Muscle layer of colon (tissue), 2 donors: ENCODE measurements at regions not wholly inside any gene's neighbourhood (a gene's known extent, or its start where the extent isn't known, plus 50 kb on each side); places are given as distances from the start of the nearest gene placed in this dataset.

Experiments
- H3K27ac ChIP-seq: one replicate; pipeline ENCODE4 v1.7.0; 2013; ENCODE audit warnings: low read depth, mild to moderate bottlenecking, low read length, moderate library complexity
- H3K27me3 ChIP-seq, 2 donors: one replicate each; pipeline ENCODE4 v1.7.0; 2013; ENCODE audit warnings: low read length in 2 of 2, mild to moderate bottlenecking in 2 of 2; ENCODE audit not compliant: insufficient read depth in 2 of 2, control insufficient read depth in 1 of 2
- H3K36me3 ChIP-seq: one replicate; pipeline ENCODE4 v1.7.0; 2013; ENCODE audit warnings: mild to moderate bottlenecking, low read length; ENCODE audit not compliant: insufficient read depth
- H3K4me1 ChIP-seq: one replicate; pipeline ENCODE4 v1.7.0; 2013; ENCODE audit warnings: mild to moderate bottlenecking, low read length; ENCODE audit not compliant: insufficient read depth
- H3K4me3 ChIP-seq, 2 donors: one replicate each; pipeline ENCODE4 v1.7.0; 2013; ENCODE audit warnings: low read length in 2 of 2, low read depth in 1 of 2, mild to moderate bottlenecking in 1 of 2, moderate library complexity in 1 of 2
- H3K9ac ChIP-seq: one replicate; pipeline ENCODE4 v1.7.0; 2013; ENCODE audit warnings: low read length
- H3K9me3 ChIP-seq: one replicate; pipeline ENCODE4 v1.7.0; 2013; ENCODE audit warnings: mild to moderate bottlenecking, low read length
- donor health status: abdominal sarcoma.
- donor health status: Adenocarcinoma of cecum.

- no peak overlapping the region for H3K9ac ChIP-seq
- H3K27me3 ChIP-seq: no peaks in the 10 kb centered on the region
- no peak overlapping the region for H3K27ac ChIP-seq
- H3K9me3 ChIP-seq: no peaks in the 10 kb centered on the region
- no peaks in the 10 kb centered on the region for H3K36me3 ChIP-seq
- no peak overlapping the region for H3K4me3 ChIP-seq
- H3K4me1 ChIP-seq: no peaks in the 10 kb centered on the region
These were observed 58.4 kb downstream of the HMHB1 start for GRCh38 chr5:143870362-143870761.

- Histone ChIP-seq H3K9ac (no peak overlapping the region), H3K4me3 (no peak overlapping the region), H3K9me3 (no peaks in the 10 kb centered on the region), H3K27ac (no peak overlapping the region), H3K4me1 (no peaks in the 10 kb centered on the region), H3K36me3 (no peaks in the 10 kb centered on the region), H3K27me3 (no peaks in the 10 kb centered on the region)
These were observed 59.1 kb downstream of the HMHB1 start for GRCh38 chr5:143870871-143871632.

- H3K4me3 ChIP-seq: no peak overlapping the region
- no peaks in the 10 kb centered on the region for H3K4me1 ChIP-seq
- H3K36me3 ChIP-seq: no peaks in the 10 kb centered on the region
- no peaks in the 10 kb centered on the region for H3K27me3 ChIP-seq
- H3K9me3 ChIP-seq: no peaks in the 10 kb centered on the region
- no peak overlapping the region for H3K9ac ChIP-seq
- H3K27ac ChIP-seq: no peak overlapping the region
These were observed 59.7 kb downstream of the HMHB1 start for GRCh38 chr5:143871672-143872071.

- Histone ChIP-seq H3K27ac (no peak overlapping the region), H3K27me3 (no peaks in the 10 kb centered on the region), H3K9me3 (no peaks in the 10 kb centered on the region), H3K9ac (no peak overlapping the region), H3K4me1 (no peaks in the 10 kb centered on the region), H3K36me3 (no peaks in the 10 kb centered on the region), H3K4me3 (no peak overlapping the region)
These were observed 62.4 kb downstream of the HMHB1 start for GRCh38 chr5:143874312-143874711.

GRCh38 chr5:143877196-143877595 lies 65.2 kb downstream of the HMHB1 start:
- Histone ChIP-seq H3K4me1 (no peaks in the 10 kb centered on the region), H3K27me3 (no peaks in the 10 kb centered on the region)

GRCh38 chr5:143878430-143878829 lies 66.5 kb downstream of the HMHB1 start:
- no peak overlapping the region for H3K4me3 ChIP-seq
- H3K27ac ChIP-seq: no peak overlapping the region

More at GRCh38 chr5:143877196-143877595, 65.2 kb downstream of the HMHB1 start:
- Histone ChIP-seq H3K27ac (no peak overlapping the region), H3K36me3 (no peaks in the 10 kb centered on the region), H3K9ac (no peak overlapping the region), H3K4me3 (no peak overlapping the region), H3K9me3 (no peaks in the 10 kb centered on the region)

GRCh38 chr5:143879646-143880045 lies 67.7 kb downstream of the HMHB1 start:
- no peak overlapping the region for H3K9ac ChIP-seq
- no peak overlapping the region for H3K27ac ChIP-seq
- H3K27me3 ChIP-seq: no peaks in the 10 kb centered on the region
- H3K4me1 ChIP-seq: no peaks in the 10 kb centered on the region
- H3K4me3 ChIP-seq: no peak overlapping the region
- H3K9me3 ChIP-seq: no peaks in the 10 kb centered on the region
- no peaks in the 10 kb centered on the region for H3K36me3 ChIP-seq

More at GRCh38 chr5:143878430-143878829, 66.5 kb downstream of the HMHB1 start:
- Histone ChIP-seq H3K36me3 (no peaks in the 10 kb centered on the region), H3K9ac (no peak overlapping the region), H3K9me3 (no peaks in the 10 kb centered on the region), H3K4me1 (no peaks in the 10 kb centered on the region), H3K27me3 (no peaks in the 10 kb centered on the region)

- no peak overlapping the region for H3K9ac ChIP-seq
- no peaks in the 10 kb centered on the region for H3K9me3 ChIP-seq
- no peak overlapping the region for H3K4me3 ChIP-seq
- no peaks in the 10 kb centered on the region for H3K27me3 ChIP-seq
- no peaks in the 10 kb centered on the region for H3K4me1 ChIP-seq
- H3K36me3 ChIP-seq: no peaks in the 10 kb centered on the region
- H3K27ac ChIP-seq: no peak overlapping the region
These were observed 68.2 kb downstream of the HMHB1 start for GRCh38 chr5:143880178-143880577.

GRCh38 chr5:143882520-143882919 lies 70.6 kb downstream of the HMHB1 start:
- Histone ChIP-seq H3K27ac (no peak overlapping the region), H3K9ac (no peak overlapping the region), H3K9me3 (no peaks in the 10 kb centered on the region), H3K4me3 (no peak overlapping the region), H3K27me3 (no peaks in the 10 kb centered on the region), H3K36me3 (no peaks in the 10 kb centered on the region), H3K4me1 (peaks cover 18% of the 10 kb centered on the region)

GRCh38 chr5:143886096-143886495 lies 74.1 kb downstream of the HMHB1 start:
- no peaks in the 10 kb centered on the region for H3K27me3 ChIP-seq
- H3K9ac ChIP-seq: no peak overlapping the region
- no peak overlapping the region for H3K27ac ChIP-seq
- H3K36me3 ChIP-seq: no peaks in the 10 kb centered on the region
- no peaks in the 10 kb centered on the region for H3K9me3 ChIP-seq
- no peak overlapping the region for H3K4me3 ChIP-seq
- H3K4me1 ChIP-seq: peaks cover 35% of the 10 kb centered on the region

- Histone ChIP-seq H3K9ac (no peak overlapping the region), H3K4me3 (no peak overlapping the region), H3K36me3 (no peaks in the 10 kb centered on the region), H3K9me3 (no peaks in the 10 kb centered on the region), H3K27me3 (no peaks in the 10 kb centered on the region), H3K4me1 (peaks cover 42% of the 10 kb centered on the region), H3K27ac (peak overlapping the region; percentile 4)
These were observed 75.0 kb downstream of the HMHB1 start for GRCh38 chr5:143886651-143887638.
